ENCODE measurements at regions not wholly inside any gene's neighbourhood (a gene's known extent, or its start where the extent isn't known, plus 50 kb on each side); places are given as distances from the start of the nearest gene placed in this dataset.

DNA sequence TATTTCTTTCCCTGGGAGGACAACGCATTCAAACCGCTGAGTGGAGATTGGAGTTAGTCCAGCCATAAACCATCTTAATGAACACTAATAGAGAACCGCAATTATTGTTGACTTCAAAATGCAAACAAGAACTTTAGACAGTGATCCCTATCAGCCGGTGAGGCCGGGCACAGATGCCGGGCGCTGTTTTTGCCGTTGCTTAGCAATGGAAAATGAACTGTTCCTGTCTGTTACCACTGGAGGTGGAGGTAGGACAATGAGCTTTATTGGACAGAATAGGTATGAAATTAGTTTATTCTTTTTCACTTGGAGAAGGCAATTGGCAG, 216.8 kb downstream of the TTC8 start:
- no peak for DNase-seq (ENCODE audit: low spot score)
- TF ChIP-seq, protein P1, sequence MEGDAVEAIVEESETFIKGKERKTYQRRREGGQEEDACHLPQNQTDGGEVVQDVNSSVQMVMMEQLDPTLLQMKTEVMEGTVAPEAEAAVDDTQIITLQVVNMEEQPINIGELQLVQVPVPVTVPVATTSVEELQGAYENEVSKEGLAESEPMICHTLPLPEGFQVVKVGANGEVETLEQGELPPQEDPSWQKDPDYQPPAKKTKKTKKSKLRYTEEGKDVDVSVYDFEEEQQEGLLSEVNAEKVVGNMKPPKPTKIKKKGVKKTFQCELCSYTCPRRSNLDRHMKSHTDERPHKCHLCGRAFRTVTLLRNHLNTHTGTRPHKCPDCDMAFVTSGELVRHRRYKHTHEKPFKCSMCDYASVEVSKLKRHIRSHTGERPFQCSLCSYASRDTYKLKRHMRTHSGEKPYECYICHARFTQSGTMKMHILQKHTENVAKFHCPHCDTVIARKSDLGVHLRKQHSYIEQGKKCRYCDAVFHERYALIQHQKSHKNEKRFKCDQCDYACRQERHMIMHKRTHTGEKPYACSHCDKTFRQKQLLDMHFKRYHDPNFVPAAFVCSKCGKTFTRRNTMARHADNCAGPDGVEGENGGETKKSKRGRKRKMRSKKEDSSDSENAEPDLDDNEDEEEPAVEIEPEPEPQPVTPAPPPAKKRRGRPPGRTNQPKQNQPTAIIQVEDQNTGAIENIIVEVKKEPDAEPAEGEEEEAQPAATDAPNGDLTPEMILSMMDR (IDR thresholded peaks at IDR 0.05; ENCODE audit: borderline replicate concordance, control extremely low read depth, extremely low read depth, insufficient read depth, missing control alignments), result no peak
- in situ Hi-C loops (cut with MboI; ENCODE audit: low sequenced_read_pairs, unreplicated experiment), result loop anchor here (25.0 kb wide), 2 partner anchors 371 to 721 kb away; partner anchors contain the start of gene FOXN3

DNA sequence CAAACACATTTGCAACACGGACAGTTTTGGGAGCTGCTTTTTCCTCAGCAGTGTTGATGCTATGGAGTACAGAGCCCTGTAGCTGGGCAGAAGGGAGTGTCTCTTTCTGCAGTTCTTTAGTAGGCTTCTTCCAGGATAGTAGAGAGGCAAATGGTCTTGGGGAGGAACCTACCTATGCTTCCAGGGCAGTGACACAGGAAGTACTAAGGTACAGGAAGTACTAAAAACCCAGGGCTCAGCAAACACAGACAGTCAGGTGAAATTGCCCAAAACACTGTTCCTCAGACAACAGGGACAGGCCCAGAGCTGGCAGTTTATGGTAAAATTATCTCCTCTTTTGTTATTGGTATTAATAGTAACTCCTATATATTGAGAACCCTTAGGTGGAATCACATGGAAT, 217.6 kb downstream of the TTC8 start:
- in situ Hi-C loops (cut with MboI; ENCODE audit: low sequenced_read_pairs, unreplicated experiment), result loop anchor here (25.0 kb wide), 2 partner anchors 370 to 720 kb away; partner anchors contain the start of gene FOXN3

DNA sequence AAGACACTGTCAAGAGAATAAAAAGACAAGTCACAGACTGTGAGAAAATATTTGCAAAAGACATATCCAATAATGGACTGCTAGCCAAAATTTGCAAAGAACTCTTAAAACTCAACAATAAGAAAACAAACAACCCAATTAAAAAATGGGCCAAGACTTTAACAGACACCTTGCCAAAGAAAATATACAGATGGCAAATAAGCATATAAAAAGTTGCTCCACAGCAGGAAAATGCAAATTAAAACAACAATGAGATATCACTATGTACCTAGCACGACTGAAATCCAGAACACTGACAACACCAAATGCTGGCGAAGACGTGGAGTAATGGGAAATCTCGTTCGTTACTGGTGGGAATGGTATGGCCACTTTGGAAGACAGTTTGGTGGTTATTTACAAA, 228.9 kb downstream of the TTC8 start:
- no peak for DNase-seq (ENCODE audit: low spot score)
- in situ Hi-C loops (cut with MboI; ENCODE audit: low sequenced_read_pairs, unreplicated experiment), result no loop called here
- TF ChIP-seq, protein P1 (IDR thresholded peaks at IDR 0.05; ENCODE audit: borderline replicate concordance, control extremely low read depth, extremely low read depth, insufficient read depth, missing control alignments), result no peak

More for the DNA sequence above, 217.6 kb downstream of the TTC8 start:
- DNase-seq (ENCODE audit: low spot score), result no peak
- TF ChIP-seq, protein P1 (IDR thresholded peaks at IDR 0.05; ENCODE audit: borderline replicate concordance, control extremely low read depth, extremely low read depth, insufficient read depth, missing control alignments), result no peak

DNA sequence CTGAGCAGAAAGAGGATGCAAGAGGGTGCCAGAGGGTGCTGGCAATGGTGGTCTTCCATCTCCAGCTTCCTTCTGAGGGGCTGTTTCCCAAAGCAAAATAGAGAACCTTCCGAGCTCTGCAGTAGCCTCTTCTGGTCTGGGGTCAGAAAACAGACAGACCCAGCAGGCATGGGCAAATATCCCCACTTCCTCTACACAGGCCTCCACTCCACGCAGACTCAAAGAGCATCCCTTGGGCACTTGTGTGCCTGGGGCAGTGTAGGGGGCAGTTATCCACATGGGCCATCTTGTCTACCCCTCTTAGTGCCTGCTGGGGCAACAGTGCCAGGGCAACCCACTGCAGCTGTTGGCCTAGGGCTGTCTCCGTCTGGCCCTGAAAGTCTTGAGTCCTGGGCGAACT, 231.9 kb downstream of the TTC8 start:
- in situ Hi-C loops (cut with MboI; ENCODE audit: low sequenced_read_pairs, unreplicated experiment), result no loop called here
- TF ChIP-seq, protein P1 (IDR thresholded peaks at IDR 0.05; ENCODE audit: borderline replicate concordance, control extremely low read depth, extremely low read depth, insufficient read depth, missing control alignments), result no peak
- no peak for DNase-seq (ENCODE audit: low spot score)

DNA sequence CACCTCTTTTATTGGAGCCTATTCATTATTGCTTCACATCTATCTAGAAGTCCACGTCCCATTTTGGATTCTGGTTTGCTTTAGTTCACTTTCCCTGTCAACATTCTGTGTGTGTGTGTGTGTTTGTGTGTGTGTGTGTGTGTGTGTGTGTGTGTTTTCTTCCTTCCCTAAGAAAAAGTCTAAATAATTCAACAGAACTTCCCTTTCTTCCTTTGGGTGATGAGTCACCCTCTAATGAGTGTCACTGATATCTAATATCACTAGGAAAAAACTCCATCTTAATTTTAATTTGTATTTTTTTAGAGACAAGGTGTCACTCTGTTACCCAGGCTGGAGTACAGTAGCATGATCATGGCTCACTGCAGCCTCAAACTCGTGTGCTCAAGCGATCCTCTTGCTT, 234.2 kb downstream of the TTC8 start:
- TF ChIP-seq, protein P1 (IDR thresholded peaks at IDR 0.05; ENCODE audit: borderline replicate concordance, control extremely low read depth, extremely low read depth, insufficient read depth, missing control alignments), result no peak
- no peak for DNase-seq (ENCODE audit: low spot score)
- in situ Hi-C loops (cut with MboI; ENCODE audit: low sequenced_read_pairs, unreplicated experiment), result no loop called here

DNA sequence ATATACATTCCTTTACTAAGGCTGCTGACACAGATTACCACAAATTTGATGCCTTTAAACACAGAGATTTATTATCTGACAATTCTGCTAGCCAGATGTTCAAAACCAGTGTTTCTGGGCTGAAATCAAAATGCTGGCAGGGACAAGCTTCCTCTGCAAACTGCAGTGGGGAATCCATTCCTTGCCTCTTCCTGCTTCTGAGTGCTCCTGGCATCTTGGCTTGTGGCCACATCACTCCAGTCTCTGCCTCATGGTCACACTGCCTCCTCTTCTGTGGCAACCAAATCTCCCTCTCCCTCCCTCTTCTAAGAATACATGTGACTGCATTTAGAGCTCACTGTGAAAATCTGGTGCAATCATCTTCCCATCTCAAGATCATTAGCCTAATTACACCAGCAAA, 235.7 kb downstream of the TTC8 start:
- DNase-seq (ENCODE audit: low spot score), result no peak
- TF ChIP-seq, protein P1 (IDR thresholded peaks at IDR 0.05; ENCODE audit: borderline replicate concordance, control extremely low read depth, extremely low read depth, insufficient read depth, missing control alignments), result no peak
- in situ Hi-C loops (cut with MboI; ENCODE audit: low sequenced_read_pairs, unreplicated experiment), result no loop called here

DNA sequence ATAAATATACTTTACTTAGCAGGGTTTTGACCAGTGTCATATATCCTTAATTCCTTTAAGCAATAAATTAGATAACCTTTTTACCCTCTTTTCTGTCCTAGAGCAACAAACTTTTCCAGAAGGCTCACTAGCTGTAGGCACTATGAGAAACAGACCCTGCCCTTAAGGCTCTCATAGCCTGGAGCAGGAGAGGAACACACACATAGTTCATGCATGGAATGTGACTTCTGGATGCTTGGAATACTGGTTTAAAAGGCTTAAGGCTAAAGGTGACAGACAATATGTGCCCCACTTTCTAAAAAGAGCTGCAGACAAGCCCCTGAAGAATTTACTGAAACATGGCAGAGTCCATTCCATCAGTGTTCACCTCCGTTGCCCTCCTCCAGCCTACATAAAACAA, 237.2 kb downstream of the TTC8 start:
- in situ Hi-C loops (cut with MboI; ENCODE audit: low sequenced_read_pairs, unreplicated experiment), result no loop called here
- TF ChIP-seq, protein P1 (IDR thresholded peaks at IDR 0.05; ENCODE audit: borderline replicate concordance, control extremely low read depth, extremely low read depth, insufficient read depth, missing control alignments), result no peak

More for the DNA sequence above, 237.2 kb downstream of the TTC8 start:
- DNase-seq (ENCODE audit: low spot score), result no peak

Measured in GM13976 (cell line).